Uterus (tissue), 2 donors: ENCODE measurements at regions not wholly inside any gene's neighbourhood (a gene's known extent, or its start where the extent isn't known, plus 50 kb on each side); places are given as distances from the start of the nearest gene placed in this dataset.

Experiments used
- CTCF ChIP-seq, 4 experiments: fragments of 200-600 bp in 2 of 4; fragments of 450-650 bp in 2 of 4; sonication (generic) in 2 of 4; IDR thresholded peaks; one replicate each; pipeline ENCODE4 v1.5.1; 2016 to 2019; ENCODE audit warnings: antibody characterized with exemption in 4 of 4, mild to moderate bottlenecking in 2 of 4, moderate library complexity in 1 of 4
- POLR2A ChIP-seq, 2 donors: fragments of 450-650 bp; IDR thresholded peaks; one replicate each; pipeline ENCODE4 v1.6.1; 2016; ENCODE audit warnings: antibody characterized with exemption in 2 of 2, mild to moderate bottlenecking in 1 of 2, moderate library complexity in 1 of 2

DNA sequence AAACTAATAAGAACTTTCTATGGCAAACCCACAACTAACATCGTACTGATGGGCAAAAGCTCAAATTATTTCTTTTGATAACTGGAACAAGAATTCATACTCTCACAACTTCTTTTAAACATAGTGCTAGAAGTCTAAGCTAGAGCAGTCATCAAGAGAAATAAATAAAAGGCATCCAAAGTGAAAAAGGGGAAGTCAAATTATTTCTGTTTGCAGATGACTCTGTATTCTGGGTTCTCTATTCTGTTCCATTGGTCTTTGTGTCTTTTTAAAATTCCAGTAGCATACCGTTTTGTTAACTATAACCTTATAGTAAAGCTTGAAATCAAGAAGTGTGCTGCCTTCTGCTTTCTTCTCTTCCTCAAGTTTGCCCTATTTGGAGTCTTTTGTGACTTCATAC is 1215.9 kb downstream of the UQCRFS1 start:
- TF ChIP-seq POLR2A (IDR thresholded peaks at IDR 0.05) (no peak), CTCF (IDR thresholded peaks at IDR 0.05) (no peak)
